Activated CD4-positive, alpha-beta T cell treated with anti-CD3 and anti-CD28 coated beads, Interleukin-2, amount 50 U/mL, for 1 hour (primary cell): ENCODE measurements at regions not wholly inside any gene's neighbourhood (a gene's known extent, or its start where the extent isn't known, plus 50 kb on each side); places are given as distances from the start of the nearest gene placed in this dataset.

Experiments used
- DNase-seq: peaks from one replicate; pipeline ENCODE4 v3.0.0-alpha.2; 2020

DNA sequence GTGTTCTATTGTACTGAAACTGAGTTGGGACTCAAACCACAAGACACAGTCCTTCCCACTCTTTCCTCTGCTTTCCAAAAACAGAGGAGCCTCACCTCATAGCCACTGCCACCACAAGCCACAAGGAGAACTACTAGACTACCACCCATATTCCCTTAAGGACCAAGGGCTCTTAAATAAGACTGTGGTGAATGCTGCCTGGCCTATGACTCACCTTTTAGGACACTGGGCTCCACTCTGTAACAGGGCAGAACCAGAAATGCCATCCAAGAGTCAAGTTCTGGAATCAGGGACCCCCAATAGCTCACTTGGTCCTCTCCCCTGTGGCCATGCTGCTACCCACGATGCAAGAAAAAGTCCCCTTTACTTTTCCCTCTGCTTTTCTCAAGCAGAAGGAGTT, 851.4 kb downstream of the BCL11A start:
- no peak for DNase-seq

DNA sequence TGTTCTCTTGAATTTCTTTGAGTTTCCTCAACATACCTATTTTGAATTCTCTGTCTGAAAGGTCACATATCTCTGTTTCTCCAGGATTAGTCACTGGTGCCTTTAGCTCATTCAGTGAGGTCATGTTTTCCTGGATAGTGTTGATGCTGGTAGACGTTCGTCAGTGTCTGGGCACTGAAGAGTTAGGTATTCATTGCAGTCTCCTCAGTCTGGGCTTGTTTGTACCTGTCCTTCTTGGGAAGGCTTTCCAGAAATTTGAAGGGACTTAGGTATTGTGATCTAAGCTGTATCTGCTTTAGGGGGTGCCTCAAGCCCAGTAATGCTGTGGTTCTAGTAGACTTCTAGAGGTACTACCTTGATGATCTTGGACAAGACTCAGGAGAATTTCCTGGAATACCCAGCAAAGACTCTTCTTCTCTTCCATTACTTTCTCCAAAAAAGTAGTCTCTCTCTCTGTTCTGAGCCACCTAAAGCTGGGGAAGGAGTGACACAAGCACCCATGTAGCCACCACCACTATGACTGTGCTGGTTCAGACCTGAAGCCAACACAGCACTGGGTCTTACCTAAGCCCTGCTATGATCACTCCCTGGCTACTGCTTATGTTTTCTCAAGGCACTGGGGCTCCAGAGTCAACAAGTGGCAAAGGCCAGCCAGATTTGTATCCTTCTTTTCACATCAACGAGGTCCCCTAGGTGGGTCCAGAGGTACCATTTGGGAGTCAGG, 852.0 kb downstream of the BCL11A start:
- DNase-seq: no peak

DNA sequence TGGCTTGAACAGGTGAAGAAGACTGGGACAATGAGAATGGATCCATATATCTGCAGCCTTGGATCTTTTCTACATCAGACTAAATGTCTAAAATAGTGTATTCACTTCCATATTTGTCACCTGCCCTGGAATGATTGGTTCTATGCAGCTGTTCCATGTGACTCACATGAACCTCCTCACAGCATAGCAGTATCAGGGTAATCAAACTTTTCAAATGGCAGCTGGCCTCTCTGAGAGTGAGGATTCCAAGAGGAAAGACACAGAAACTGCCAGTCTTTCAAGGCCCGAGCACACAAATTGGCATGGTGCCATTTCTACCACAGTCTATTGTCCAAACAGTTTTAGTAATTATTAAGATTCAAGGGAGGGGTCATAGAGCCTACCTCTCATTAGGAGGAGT, 859.3 kb downstream of the BCL11A start:
- no peak for DNase-seq

DNA sequence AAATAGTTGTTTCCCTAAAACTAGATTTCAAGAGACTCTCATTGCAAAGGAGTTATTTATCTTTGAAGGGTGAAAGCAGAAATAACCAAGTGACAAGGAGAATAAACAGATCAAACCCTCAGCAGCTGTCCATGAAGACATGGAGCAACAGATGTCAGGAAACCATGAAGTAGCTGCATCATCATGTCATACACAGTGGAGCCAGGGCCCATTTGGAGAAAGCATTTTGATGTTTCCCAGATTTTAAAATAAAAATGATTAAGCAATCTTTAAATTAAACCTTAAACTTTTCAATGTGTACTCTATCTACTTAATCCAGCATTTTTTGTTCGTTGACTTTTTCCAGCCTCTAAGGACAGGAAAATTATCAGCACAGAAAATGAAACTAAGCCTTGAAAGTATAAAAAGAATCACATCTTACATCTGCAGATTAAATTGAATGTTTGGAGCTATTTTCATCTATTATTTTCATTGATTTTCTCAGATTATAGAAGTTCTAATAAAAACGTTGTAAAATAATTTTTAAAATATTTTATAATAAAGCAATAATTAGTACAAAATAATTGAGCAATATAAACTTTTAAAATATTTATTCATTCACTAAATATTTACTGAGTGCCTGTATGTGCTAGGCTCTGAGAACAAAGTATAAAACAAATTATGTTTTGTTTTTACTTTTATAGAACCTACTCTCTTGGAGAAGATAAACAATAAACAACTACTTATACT, 860.1 kb downstream of the BCL11A start:
- no peak for DNase-seq

DNA sequence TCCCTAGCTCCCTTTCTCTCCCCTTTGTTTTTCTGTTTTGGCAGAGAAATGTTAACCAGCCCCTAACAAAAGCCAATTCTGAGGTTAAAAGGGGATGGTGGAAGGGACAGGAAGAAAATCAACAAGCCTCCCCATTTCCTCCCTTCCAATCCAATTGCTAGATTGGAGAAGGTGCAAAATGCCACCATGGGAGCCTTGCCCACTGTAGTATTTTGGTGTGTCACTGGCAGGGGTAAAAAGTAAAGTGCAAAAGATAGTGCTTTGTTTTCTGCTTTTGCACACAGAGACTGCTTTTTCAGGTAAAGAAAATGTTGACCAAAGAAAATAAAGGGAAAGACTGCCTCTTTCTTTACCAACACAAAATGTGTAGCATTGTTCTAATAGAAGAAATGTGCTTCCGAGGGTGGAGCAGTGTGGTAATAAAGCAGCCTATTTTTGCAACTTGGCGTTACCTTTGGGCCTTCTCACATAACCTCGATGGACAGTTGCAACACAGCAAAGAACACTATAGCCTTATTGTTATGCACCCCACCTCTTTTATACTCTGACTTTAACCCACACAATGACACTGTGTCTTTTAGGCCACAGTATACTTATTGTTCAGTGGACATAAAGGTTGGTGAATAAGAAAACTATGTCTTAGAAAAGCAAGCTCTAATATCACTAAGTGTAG, 861.8 kb downstream of the BCL11A start:
- no peak for DNase-seq

DNA sequence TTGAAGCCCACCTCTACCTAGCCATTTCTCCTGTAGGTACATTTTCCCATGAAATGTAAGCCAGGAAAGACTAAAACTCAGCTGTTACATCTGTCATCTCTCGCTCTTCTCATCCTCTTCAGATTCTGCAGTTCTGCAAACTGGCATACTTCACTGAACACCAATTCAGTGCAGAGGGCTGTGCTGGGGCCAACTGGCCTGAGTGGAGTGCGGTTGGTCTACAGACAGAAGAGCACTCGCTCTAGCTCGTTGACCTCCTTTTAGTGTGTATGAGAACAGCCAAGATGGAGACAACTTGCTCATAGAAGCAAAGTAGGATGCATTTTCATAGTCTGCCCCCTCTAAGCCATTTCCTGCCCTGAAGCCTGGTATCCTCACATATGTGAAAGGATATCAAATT, 862.6 kb downstream of the BCL11A start:
- no peak for DNase-seq

DNA sequence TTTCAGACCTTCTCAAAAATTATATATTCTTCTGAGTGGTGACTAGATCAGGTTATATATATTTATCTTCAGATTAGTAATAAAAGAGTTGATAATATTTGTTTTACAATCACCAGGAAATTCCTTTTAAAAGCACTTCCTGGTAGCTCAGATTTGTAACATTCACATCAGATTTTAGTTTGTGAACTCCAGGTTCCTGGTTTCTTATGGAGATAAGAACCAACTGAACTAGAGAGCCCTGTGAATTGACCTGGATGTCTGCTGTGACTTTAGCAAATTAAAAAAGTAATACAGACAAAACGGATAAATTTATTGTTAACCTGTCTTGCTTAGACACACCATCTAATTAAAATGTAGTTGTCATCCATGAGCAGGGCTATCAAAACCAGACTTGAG, 868.7 kb downstream of the BCL11A start:
- no peak for DNase-seq

DNA sequence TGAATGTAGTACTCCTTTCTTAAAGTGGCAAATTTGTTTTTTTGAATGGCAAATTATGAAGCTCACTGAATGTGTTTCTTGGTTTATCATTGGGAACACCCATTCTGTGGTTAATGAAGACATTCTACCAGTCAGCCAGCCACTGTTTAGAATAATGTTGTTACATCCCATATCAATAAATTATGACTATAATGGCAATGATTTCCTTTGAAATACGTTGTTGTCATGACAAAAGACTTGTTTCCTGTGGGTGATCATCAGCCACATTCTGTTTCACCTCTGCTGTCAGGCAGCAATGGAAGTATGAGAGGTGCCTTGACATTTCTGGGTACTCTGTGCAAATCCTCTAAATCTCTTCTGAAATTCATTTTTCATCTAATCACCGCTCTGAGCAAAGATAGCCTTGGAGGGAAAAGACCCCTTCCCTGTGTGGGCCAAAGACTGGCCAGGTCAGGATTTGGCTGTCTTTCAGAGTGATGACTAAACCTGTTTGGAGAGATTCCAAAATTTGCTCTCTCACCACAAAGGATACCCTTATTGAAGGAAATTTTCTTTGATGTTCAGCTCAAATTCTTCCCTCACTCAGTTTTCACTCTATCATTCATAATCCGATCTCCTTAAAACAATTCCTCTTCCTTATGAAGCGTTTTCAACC, 869.2 kb downstream of the BCL11A start:
- DNase-seq: no peak

DNA sequence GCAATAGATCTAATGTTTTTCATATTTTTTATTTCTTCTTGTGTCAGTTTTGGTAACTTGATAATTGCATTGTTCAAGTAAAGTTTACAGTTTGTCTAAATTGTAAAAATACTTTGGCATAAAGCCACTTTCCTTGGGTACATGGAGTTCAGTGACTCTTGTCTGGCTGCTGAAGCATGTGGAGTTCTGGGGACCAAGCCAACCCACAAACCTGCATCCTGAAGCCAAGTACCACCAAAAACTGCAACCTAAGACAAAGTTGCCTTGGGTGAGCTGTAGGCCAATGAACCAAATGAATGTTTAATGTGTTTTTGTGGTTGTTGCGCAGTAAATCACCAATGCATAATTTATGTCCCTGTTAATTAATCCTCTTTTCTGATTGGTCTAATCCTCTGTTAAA, 872.6 kb downstream of the BCL11A start:
- no peak for DNase-seq

DNA sequence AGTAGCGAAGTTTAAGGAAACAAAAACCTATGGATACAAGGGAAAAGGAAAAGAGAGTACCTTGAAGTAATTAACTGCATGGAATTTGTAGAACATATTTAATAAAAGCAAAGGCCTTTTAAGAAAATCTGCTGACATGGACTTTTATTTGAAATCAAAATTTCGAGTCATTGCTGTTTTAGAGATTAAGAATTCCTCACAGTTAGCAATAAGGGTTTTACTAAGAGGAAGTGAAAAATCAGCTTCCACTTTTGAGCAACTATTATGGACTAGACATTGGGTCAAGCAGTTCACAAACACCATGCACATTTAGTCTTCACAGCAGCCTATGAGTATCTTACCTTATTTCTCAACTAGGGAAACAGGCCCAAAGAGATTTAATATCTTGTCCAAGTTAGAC, 876.3 kb downstream of the BCL11A start:
- no peak for DNase-seq

DNA sequence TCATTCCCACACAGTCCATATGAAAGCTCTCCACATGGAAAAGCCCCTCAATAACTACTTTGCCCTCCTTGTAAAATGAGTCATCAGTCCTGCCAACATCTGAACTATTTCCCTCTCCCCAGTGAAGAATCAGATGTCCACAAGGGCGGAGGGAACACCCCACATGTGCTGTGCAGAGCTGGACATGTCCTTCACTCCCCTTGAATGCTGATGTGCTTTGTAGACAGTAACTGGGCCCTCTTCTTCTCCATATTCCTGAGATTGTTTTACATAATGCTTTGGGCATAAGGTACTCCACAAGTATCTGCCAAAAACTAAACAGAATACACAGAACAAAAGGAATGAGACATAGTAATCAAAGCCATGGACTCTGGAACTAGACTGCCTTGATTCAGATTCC, 879.4 kb downstream of the BCL11A start:
- DNase-seq: no peak

DNA sequence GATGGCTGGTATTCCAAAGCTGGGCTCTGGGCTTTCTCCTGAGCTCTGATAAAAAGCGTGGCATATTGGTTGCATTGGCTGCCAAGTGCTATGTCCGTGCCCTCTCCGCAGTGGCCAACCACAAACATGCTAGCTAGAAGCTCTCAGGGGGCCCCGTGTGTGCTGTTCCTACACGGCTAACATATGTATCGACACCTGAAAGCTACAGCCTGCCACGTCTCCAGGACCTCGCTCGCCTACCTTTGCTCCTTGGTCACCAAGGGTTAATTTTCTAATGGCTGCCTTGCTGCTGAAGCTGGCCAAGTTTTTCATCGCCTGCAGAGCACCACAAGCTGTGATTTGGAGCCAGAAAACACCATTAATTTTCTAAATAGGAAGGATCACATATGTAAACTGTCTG, 888.4 kb downstream of the BCL11A start:
- DNase-seq: no peak

DNA sequence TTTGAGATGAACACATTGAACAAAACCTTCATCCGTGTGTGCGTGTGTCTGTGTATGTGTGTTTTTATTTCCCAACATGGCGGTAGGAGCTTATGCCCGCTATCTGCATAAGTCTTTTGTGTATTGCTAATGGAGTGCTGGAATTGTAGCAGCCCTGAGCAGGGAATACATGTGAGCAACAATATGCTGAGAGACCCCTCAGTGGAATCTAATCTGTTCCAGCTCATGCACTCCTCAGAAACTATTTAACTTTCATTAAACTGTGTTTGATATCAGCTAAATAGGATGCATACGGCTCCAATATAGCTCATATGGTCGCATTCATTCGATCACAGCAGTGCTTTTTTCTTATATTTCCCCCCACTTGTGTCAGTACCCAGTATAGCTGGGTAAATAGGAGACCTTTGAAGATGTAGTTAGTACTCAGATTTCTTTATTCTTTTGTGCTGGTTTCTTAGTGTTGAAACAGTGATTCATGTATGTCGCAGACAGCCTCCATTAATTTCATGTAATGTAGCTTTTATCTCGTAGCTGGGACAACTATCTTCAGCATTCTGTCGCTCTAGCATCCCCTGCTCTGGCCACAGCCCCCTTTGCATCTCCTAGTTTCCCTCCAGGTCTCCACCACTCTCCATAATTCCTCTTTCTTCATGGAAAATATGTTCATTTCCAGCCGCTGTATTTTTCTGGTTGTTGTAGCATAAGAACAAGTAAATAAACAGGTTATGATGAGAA, 891.2 kb downstream of the BCL11A start:
- no peak for DNase-seq

DNA sequence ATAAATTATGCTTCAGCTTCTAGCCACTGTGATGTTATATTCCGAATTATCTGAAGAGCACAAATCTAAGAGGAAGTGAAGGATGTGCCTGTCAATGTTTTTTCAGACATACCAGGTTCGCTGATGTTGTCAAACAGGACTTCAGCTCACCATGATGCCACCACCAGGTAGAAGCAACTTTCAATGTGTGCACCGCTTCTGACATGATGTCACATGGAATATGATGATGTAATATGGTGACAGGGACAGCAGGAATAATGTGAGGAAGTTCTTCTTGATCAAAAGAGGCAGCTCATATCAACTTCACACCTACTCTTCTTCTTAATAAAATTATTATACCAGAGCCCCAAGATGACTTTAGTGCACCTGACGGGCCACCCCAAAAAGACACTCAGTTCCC, 893.2 kb downstream of the BCL11A start:
- no peak for DNase-seq

DNA sequence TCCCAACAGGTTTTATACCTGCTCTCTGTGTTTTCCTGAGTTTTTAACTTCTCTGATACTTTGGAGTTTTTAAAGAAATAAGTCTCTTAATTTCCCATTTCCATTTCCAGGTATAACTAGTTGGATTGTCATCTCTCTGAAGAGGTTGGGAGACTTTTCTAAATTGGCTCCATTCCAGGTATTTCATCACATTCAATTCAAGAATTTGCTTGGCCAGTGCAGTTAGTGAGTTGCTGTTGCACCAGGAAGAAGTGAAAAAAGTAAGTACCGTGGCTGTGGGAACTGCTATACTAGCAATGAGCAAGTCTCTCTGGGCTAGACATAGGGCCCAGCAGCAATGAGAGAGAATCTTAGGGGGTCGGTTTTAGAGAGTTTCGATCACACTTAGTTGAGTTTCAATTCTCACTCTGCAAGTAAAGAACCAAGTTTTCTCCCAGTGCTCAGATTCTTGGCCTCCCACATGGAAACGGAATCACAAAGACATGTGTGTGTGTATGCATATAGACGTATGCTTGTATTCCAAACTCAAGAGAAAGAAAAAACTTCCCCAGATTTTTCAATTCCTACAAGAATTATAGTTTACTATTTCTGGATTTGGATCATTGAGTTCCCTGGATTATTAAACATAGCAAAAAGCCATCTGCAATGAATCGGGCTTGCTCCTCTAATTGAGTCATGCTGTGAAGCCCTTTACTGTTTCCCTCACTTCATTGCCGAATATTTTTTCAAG, 894.4 kb downstream of the BCL11A start:
- no peak for DNase-seq

DNA sequence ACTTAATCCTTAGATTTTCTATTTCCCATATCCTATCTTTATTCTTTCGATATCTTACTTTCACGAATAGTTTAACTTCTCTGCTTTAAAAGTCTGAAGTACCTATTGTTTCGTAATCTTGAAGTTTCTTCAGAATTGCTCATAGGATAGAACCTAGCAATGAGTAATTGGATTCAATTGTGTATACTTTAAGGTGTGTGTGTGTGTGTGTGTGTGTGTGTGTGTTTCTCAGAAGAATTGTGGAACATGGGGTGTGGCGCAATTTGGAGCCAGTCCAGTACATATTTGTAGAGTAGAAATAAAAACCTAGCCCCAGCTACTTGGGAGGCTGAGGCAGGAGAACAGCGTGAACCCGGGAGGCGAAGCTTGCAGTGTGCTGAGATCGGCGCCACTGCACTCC, 897.6 kb downstream of the BCL11A start:
- DNase-seq: no peak

DNA sequence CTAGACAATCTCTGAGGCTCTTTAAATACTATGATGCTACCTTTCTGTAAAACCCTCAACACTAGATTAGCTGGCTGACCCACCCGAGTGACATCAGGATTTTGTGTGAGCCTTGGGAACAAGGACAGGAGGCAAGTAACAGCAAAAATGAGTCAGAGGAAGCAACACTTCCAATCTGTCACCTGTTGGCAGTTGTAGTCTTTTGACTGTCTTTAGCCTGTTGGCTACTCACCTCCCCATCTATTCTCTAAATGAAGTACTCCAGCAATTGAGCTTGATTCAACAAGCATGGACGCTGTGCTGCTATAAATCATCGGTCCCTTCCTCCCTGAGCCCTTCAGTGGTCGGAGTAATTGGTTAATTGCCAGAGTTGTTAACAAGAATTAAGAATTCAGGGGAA, 898.7 kb downstream of the BCL11A start:
- no peak for DNase-seq

DNA sequence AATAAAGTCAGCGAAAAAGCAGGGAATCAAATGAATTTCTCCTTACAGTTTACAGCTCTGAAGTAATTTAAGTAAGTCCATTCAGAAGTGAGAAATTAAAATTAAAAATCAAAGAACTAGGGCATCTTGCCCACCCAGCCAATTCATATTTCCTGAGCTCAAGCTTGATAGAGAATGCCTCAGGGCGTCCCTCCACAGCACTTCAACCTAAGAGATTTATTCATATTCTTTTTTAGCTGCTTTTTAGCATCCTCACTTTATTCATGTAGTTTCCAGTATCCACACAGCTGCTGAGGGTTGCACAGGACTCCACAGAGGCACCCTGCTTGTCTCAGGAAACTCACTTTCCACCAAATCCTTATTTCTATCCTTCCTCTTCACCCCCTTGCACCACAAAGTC, 900.3 kb downstream of the BCL11A start:
- no peak for DNase-seq

DNA sequence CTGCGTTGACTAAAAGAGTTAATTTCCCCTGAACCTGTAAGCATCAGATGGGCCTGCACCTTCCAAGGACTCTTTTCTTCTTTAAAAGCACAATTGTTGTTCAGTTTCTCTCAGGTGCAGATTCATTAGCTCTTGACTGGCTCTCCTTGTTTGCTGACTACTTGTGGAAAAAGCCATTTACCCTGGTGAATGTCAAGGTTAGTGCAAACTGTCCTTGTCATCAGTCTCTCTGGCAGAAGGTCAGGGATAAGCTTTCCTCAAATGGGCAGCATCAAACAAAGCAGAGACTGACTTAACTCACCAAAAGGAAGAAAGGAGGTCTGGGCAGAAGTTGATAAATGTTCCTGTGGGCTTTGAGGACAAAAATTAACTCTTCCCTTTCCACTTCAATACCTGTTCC, 922.7 kb downstream of the BCL11A start:
- no peak for DNase-seq

DNA sequence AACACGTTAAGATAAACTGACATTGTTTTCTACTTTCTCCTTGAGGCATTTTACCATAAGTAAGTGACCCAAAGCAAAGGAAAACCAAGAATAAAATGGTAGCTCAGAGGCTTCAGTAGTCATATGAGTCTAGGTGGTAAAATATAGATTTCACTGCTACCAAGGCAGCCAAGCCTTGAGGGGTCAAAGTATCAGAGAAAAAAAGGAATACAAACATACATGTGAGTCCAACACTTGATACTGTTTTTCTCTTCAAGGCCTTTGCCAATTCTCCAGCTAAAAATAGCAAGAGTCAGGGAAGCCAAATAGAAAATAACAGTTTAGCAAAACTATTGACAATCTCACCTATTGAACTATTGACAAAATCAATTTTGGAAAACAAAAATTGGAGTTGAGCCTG, 925.9 kb downstream of the BCL11A start:
- DNase-seq: no peak

DNA sequence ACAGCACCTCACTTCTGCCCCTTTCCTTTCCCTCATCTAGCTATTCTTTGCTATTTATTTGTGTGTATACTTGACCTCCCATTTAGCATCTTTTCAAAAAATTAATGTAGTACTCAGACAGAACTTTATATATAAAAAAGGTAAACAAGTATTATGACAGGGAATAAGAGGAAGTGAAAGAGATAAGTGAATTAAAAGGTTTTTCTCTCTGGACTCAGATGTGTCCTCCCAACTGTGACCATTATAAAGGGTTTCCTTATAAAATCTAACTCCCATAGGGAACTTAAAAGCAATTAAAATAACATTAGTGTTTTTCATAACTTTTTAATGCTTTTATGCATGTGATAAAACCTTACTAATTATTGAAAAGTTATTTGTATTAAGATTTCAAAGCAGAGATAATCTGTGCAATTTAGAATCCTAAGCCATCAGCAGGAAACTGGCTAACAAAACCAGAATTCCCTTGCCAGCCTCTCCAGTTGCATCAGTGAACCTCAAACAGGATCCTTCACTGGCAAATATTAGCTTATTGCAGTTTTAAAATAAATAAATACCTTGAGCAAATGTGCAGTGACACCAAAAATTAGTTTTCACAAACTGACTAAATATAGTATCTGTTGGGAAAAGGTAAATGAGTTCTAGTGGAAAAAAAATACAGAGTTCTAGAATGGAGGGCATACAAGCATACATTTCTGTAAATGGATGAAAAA, 930.7 kb downstream of the BCL11A start:
- no peak for DNase-seq

DNA sequence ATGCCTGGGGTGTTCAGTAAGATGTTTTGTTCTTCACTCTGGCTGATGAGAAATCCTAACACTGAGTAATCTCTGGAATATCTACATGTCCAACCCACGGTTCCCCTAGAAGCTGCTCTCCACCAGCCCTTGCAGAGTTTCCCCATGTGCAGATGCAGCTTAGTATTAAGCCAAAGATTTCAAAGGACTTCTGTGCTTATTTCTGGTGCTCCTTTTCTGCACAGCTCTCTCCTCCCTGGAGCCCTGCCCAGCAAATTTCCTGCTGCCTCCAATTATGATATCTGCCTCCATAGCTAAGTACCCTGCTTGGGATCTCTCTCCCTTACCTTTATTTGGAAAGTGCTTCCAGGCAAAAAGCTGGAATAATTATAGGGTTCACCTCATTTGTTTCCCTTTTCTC, 949.3 kb downstream of the BCL11A start:
- DNase-seq: no peak
